ENCODE measurements at regions not wholly inside any gene's neighbourhood (a gene's known extent, or its start where the extent isn't known, plus 50 kb on each side); places are given as distances from the start of the nearest gene placed in this dataset.

DNA sequence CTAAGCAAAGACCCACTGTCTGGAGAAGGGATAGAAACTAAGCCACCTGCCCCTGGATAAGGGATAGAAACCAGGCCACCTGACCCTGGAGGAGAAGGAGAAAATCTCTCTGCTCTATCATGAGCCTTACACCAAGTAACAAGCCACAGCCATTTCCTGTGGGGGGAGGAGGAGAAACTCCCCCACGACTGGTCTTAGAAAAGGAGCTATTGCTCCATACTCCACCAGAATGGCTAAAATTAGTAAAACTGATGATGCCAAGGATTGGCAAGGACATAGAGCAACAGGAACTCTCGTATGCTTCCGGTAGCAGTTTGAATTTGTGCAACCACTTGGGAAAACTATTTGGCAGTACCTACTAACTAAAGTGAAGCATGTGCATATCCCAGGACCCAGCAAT, 70.8 kb downstream of the ACTL7B start:
- intact Hi-C loops (cut with DNase I; ENCODE audit: low total_unique reads) (no loop called here), in situ Hi-C loops (cut with MboI; ENCODE audit: low pct_ligation_motif_present in 1 of 4, low pct_unique_long_range_greater_than_20kb in 1 of 4, low sequenced_read_pairs in 3 of 4) (no loop called here)
- DNase-seq, result no peak
- Histone ChIP-seq H3K4me1 (peaks cover 0 to 27% (median 3%) of the 10 kb centered on the region in 4 donors), H3K36me3 (no peaks in the 10 kb centered on the region), H3K9me3 (no peaks in the 10 kb centered on the region), H3K4me3 (no peak overlapping the region), H3K27me3 (no peaks in the 10 kb centered on the region), H3K27ac (no peak overlapping the region)
- 65% methylated on average over 3 of the region's 3 CpGs; no CpG with 5 or more reads in 1 of the 2 donors for WGBS, 2 donors (ENCODE audit: low coverage in 1 of 2)
- TF ChIP-seq POLR2AphosphoS5 (IDR thresholded peaks at IDR 0.05), result no peak

DNA sequence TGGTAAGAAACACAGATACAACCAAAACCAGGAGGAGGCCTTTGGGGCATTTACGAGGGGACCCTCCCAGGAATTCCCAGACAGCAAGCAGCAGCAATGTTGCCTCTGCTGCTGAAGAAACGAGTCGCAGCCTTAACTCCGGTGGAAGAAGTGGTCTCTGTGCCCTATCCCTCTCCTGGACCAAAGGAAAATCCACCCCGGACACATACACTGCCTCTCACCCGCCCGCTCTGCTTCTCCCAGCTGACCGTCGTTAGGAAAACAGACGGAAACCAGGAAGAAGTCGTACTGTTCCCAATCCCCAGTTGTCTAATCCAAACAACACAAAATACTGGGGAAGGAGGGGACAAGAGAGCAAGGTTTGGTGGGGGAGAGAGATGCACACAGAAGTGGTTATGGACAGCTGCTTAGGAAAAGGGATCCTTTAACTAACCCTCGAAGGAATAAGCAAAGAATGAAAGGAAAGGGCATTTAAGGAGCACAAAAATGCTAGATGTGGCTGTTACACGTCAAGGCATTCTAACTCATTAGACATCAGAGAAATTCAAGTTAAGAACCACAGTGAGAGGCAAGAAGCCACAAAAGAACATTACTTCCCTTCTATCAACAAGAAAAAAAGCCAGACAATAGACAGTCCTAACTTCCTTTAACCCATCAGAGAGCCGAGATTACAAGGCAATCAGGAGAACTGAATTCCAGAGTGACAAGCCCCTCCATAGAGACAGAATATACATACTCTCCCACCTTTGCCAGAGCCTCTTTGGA, 71.9 kb downstream of the ACTL7B start:
- in situ Hi-C loops (cut with MboI; ENCODE audit: low pct_ligation_motif_present in 1 of 4, low pct_unique_long_range_greater_than_20kb in 1 of 4, low sequenced_read_pairs in 3 of 4), result no loop called here
- Histone ChIP-seq H3K27ac (no peak overlapping the region), H3K36me3 (no peaks in the 10 kb centered on the region), H3K4me3 (no peak overlapping the region), H3K4me1 (peaks cover 0 to 27% (median 3%) of the 10 kb centered on the region in 4 donors), H3K27me3 (no peaks in the 10 kb centered on the region), H3K9me3 (no peaks in the 10 kb centered on the region)
- DNase-seq, result no peak
- intact Hi-C loops (cut with DNase I; ENCODE audit: low total_unique reads), result no loop called here
- TF ChIP-seq EP300 (IDR thresholded peaks at IDR 0.05; ENCODE audit: low read depth), result no peak
- TF ChIP-seq, protein P1, sequence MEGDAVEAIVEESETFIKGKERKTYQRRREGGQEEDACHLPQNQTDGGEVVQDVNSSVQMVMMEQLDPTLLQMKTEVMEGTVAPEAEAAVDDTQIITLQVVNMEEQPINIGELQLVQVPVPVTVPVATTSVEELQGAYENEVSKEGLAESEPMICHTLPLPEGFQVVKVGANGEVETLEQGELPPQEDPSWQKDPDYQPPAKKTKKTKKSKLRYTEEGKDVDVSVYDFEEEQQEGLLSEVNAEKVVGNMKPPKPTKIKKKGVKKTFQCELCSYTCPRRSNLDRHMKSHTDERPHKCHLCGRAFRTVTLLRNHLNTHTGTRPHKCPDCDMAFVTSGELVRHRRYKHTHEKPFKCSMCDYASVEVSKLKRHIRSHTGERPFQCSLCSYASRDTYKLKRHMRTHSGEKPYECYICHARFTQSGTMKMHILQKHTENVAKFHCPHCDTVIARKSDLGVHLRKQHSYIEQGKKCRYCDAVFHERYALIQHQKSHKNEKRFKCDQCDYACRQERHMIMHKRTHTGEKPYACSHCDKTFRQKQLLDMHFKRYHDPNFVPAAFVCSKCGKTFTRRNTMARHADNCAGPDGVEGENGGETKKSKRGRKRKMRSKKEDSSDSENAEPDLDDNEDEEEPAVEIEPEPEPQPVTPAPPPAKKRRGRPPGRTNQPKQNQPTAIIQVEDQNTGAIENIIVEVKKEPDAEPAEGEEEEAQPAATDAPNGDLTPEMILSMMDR (IDR thresholded peaks at IDR 0.05), result no peak
- TF ChIP-seq POLR2AphosphoS5 (IDR thresholded peaks at IDR 0.05), result no peak
- TF ChIP-seq POLR2A (IDR thresholded peaks at IDR 0.05), result no peak
- 28 to 50% methylated on average over 5 to 14 of the region's 14 CpGs for WGBS, 2 donors (ENCODE audit: low coverage in 1 of 2)

DNA sequence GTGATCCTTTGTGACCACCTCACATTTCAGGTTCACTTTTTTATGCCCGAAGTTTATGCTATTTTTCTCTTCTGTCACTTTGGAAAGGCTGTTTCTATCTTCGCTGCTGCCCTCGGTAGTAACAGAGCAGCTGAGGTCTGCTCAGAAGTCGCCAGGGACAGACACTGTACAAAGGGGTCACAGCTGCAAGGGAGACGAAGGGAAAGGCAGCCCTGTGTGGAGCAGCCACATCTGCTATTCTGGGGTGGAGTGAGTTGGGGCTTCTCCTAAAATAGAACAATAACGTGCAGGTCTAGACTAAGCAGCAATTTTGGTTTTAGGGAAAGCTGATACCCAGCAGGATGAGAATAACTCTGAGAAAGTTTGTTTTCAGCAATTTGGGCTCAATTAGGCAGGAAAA, 72.5 kb downstream of the ACTL7B start:
- intact Hi-C loops (cut with DNase I; ENCODE audit: low total_unique reads), result no loop called here
- Histone ChIP-seq H3K9me3 (no peaks in the 10 kb centered on the region), H3K4me3 (no peak overlapping the region), H3K27me3 (no peaks in the 10 kb centered on the region), H3K36me3 (no peaks in the 10 kb centered on the region), H3K4me1 (peaks cover 0 to 27% (median 3%) of the 10 kb centered on the region in 4 donors), H3K27ac (peak overlapping the region in 1 of 4 donors; percentile 1)
- TF ChIP-seq, protein P1 (IDR thresholded peaks at IDR 0.05), result no peak
- no peak for TF ChIP-seq EP300 (IDR thresholded peaks at IDR 0.05; ENCODE audit: low read depth)
- TF ChIP-seq POLR2AphosphoS5 (IDR thresholded peaks at IDR 0.05), result no peak
- no peak for TF ChIP-seq POLR2A (IDR thresholded peaks at IDR 0.05)
- in situ Hi-C loops (cut with MboI; ENCODE audit: low pct_ligation_motif_present in 1 of 4, low pct_unique_long_range_greater_than_20kb in 1 of 4, low sequenced_read_pairs in 3 of 4), result no loop called here
- 68% methylated on average over 6 of the region's 6 CpGs; no CpG with 5 or more reads in 1 of the 2 donors for WGBS, 2 donors (ENCODE audit: low coverage in 1 of 2)
- no peak for DNase-seq

DNA sequence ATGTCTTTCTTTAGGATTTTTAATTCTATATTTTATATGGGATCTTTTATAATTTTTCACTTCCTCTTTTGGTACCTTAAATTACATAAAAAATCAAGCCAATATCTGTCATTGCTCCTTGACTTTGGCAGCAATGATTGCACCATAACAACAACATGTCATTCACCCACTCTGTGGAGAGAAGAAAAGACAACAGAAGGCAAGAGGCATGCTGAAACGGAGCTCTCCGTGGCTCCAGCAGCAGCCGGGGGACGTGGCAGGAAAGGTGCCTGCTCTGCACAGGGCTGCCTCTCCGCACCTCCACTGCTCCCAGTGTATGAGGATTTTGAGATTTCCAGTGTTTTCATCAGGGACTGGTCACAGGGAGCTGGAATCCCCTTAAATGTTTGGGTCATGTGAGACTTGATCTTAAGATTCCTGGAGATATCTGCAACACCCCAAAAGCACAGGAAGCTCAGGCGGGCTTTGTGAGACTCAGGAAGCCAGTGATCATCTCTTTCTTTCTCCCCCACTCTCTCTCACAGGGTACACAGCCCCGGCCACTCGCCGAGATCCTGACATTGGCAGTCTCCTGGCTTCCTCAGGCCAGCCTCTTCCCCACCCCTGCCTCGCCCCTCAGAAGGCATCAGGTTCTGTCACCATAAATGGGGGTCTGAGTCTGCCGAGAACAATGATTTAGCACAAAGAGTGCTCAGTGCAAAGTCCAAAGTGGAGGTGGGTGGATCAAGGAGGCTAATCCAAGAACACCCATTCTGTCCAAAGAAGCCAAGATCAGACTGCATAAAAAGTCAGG, 74.6 kb downstream of the ACTL7B start:
- Histone ChIP-seq H3K36me3 (no peaks in the 10 kb centered on the region), H3K9me3 (no peaks in the 10 kb centered on the region), H3K27me3 (no peaks in the 10 kb centered on the region), H3K4me1 (peaks cover 0 to 27% (median 3%) of the 10 kb centered on the region in 4 donors), H3K27ac (no peak overlapping the region), H3K4me3 (peak overlapping the region in 1 of 4 donors; percentile 3)
- peak; percentile 22 for DNase-seq
- intact Hi-C loops (cut with DNase I; ENCODE audit: low total_unique reads) (no loop called here), in situ Hi-C loops (cut with MboI; ENCODE audit: low pct_ligation_motif_present in 1 of 4, low pct_unique_long_range_greater_than_20kb in 1 of 4, low sequenced_read_pairs in 3 of 4) (no loop called here)
- no peak for TF ChIP-seq POLR2A (IDR thresholded peaks at IDR 0.05)
- no peak for TF ChIP-seq POLR2AphosphoS5 (IDR thresholded peaks at IDR 0.05)
- TF ChIP-seq EP300 (IDR thresholded peaks at IDR 0.05; ENCODE audit: low read depth), result no peak
- TF ChIP-seq, protein P1 (IDR thresholded peaks at IDR 0.05), result no peak
- WGBS, 2 donors (ENCODE audit: low coverage in 1 of 2), result 25% methylated on average over 11 of the region's 11 CpGs; no CpG with 5 or more reads in 1 of the 2 donors

All from transverse colon (tissue), 4 donors.